Heart right ventricle (tissue), 16 donors: ENCODE measurements at regions not wholly inside any gene's neighbourhood (a gene's known extent, or its start where the extent isn't known, plus 50 kb on each side); places are given as distances from the start of the nearest gene placed in this dataset.

Experiments
- ATAC-seq, 8 donors: fragments of 200-7000 bp; cut with Tn5 transposase; one replicate each; pipeline ENCODE4 v1.9.1; 2020; ENCODE audit warnings: mild to moderate bottlenecking in 8 of 8, moderate library complexity in 8 of 8, moderate number of reproducible peaks in 1 of 8
- DNase-seq, 2 donors: peaks; one replicate each; pipeline ENCODE4 v3.0.0-alpha.2; 2020
- H3K27ac ChIP-seq, 10 donors: fragments of 200-600 bp; sonication (generic) in 2 of 10; one replicate each; pipeline versions ENCODE4 v1.5.0 to v1.8.0; 2020 to 2022; ENCODE audit warnings: mild to moderate bottlenecking in 3 of 10
- H3K27me3 ChIP-seq, 7 donors: fragments of 200-600 bp; one replicate each; pipeline ENCODE4 v1.8.0; 2021 to 2022; ENCODE audit warnings: mild to moderate bottlenecking in 2 of 7
- H3K36me3 ChIP-seq, 9 donors: fragments of 200-600 bp; sonication (generic) in 1 of 9; one replicate each; pipeline versions ENCODE4 v1.5.0 to v1.8.0; 2020 to 2022; ENCODE audit warnings: mild to moderate bottlenecking in 2 of 9
- H3K4me1 ChIP-seq, 9 donors: fragments of 200-600 bp; sonication (generic) in 1 of 9; one replicate each; pipeline versions ENCODE4 v1.5.0 to v1.8.0; 2020 to 2022; ENCODE audit warnings: mild to moderate bottlenecking in 4 of 9
- H3K4me3 ChIP-seq, 10 donors: fragments of 200-600 bp; sonication (generic) in 2 of 10; one replicate each; pipeline versions ENCODE4 v1.5.0 to v1.8.0; 2020 to 2022; ENCODE audit warnings: mild to moderate bottlenecking in 7 of 10, moderate library complexity in 2 of 10
- H3K9me3 ChIP-seq, 11 donors: fragments of 200-600 bp in 10 of 11; sonication (generic) in 2 of 11; one replicate each; pipeline versions ENCODE4 v1.5.0 to v1.8.0; 2013 to 2022; ENCODE audit warnings: mild to moderate bottlenecking in 2 of 11, control low read depth in 1 of 11, moderate library complexity in 1 of 11
- WGBS, 2 donors: extraction: QIAGEN DNeasy Blood & Tissue Kit; methylation state at CpG; one replicate each; pipeline ENCODE4 v1.1.7; 2013; ENCODE audit warnings: inconsistent platforms in 1 of 2; 5-methylcytosine and 5-hydroxymethylcytosine counted together
- intact Hi-C, 10 donors: fragments of 100-400 bp; cut with DNase I; formaldehyde crosslinking; loops; one replicate each; pipeline versions ENCODE4 v1.11.1 to v1.14.2; 2022
- TF ChIP-seq, protein P1 (sequence below), 9 donors: fragments of 200-600 bp; sonication (generic) in 2 of 9; IDR thresholded peaks; one replicate each; pipeline versions ENCODE4 v1.5.0 to v1.8.0; 2021 to 2022; ENCODE audit warnings: antibody characterized with exemption in 9 of 9, mild to moderate bottlenecking in 5 of 9, moderate library complexity in 1 of 9
- donor health status: Arrhythmogenic right ventricular cardiomyopathy.
- donor health status: ischemic (EF 13 %, LVEDD 7.1; RV severe dilation, severe dysfunction).
- donor health status: healthy with polysubstance abuse.
- donor health status: DM: no; HTN: yes; CAD: no.
- donor health status: DM: no; HTN: no; CAD: no.
- donor health status: ischemic (EF 25% LVEDD 6.9; RV normal size, moderate dysfunction).
- donor health status: ischemic (EF 25% LVEDD 5.7; RV mildly dilated, moderate dysfunction).
- donor health status: healthy.
- donor health status: DM: yes; HTN: yes; CAD: no.
- donor health status: Ischemic cardiomyopathy.
- donor health status: ischemic (EF 35%, LVEDD 5.7; RV mildly dilated, moderate dysfunction).
- donor health status: nonischemic (EF 11% LVEDD 7.7; RV severe dilation, severe dysfunction).
- donor health status: DM: yes; HTN: yes; CAD: no.
- donor health status: PGD.
- donor health status: ischemic (EF 29% LVEDD 5.4; RV normal size, mild dysfunction).
- donor health status: nonischemic (EF 23%, LVEDD 6.1; RV moderate dilation, normal function).

DNA sequence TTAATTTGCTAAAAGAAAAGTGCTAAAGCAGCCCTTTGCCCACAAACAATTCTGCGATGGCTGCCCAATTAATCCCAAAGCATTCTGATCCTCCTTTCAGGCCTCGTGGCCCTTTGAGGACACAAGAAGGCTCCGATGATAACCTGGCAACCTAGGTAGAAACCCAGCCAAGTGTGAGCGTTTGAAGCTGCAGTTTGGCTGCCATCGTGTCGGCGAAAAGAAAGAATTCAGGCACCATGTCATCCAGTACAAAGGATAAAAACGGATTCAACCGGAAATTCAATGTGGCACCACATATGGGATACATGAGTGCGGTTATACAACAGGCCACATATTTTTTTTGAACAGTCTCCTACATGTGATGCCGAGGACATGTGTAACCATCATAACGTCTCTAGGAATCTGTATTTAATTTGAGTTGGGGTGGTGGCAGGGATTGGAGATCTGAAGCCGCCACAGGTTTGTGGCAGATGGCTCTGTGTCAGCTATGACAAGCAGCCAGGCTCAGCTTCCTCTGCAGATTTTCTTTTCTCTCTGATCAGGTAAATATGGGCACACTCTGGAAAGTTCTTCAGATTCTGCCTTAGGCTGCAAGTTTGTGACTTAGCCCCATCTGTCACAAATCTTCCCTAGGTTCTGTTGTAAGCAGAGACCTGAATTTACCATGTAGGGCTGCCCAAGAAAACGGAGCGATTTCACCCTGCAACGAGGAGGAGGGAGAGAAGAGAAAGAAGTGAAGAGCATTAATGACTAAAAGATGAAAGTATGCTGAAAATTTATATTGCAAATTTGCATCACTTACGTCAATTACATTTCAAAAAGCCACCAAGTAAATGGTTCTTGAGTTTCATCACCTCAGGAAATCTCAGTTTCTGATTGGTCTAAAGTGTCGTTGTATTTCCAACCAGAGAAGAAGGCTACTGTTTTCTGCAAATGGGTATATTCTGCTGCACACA lies 573.2 kb downstream of the ZEB2 start:
- no peaks in the 10 kb centered on the region for H3K9me3 ChIP-seq
- WGBS, 2 donors = 95 to 97% methylated on average over 18 of the region's 18 CpGs
- H3K4me1 ChIP-seq = peaks cover 0 to 15% (median 0%) of the 10 kb centered on the region in 9 donors
- no peak overlapping the region for H3K27ac ChIP-seq
- ATAC-seq = no peak
- no peak overlapping the region for H3K4me3 ChIP-seq
- no peak for DNase-seq
- H3K27me3 ChIP-seq = no peaks in the 10 kb centered on the region
- TF ChIP-seq, protein P1, sequence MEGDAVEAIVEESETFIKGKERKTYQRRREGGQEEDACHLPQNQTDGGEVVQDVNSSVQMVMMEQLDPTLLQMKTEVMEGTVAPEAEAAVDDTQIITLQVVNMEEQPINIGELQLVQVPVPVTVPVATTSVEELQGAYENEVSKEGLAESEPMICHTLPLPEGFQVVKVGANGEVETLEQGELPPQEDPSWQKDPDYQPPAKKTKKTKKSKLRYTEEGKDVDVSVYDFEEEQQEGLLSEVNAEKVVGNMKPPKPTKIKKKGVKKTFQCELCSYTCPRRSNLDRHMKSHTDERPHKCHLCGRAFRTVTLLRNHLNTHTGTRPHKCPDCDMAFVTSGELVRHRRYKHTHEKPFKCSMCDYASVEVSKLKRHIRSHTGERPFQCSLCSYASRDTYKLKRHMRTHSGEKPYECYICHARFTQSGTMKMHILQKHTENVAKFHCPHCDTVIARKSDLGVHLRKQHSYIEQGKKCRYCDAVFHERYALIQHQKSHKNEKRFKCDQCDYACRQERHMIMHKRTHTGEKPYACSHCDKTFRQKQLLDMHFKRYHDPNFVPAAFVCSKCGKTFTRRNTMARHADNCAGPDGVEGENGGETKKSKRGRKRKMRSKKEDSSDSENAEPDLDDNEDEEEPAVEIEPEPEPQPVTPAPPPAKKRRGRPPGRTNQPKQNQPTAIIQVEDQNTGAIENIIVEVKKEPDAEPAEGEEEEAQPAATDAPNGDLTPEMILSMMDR (IDR thresholded peaks at IDR 0.05) = no peak
- peaks cover 0 to 21% (median 4%) of the 10 kb centered on the region in 9 donors for H3K36me3 ChIP-seq
- intact Hi-C loops = no loop called here

DNA sequence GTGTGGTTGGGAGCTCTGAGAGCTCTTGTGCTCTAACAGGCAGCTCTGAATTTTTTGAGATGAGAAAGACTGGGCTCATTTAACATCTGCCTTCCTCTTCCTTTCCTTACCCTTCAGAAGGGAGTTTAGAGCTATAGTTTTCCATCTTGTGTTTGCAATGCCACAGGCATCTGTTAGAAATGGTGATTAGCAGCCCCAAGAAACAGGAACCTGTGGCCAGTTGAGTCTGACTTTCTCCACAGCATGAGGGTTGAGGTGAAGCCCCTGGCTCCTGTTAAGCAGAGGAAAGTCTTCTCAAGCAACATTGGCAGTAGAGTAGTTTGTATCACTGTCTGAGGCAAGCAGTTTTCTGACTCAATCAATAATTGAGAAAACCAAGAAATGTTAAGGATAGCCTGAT lies 577.4 kb downstream of the ZEB2 start:
- intact Hi-C loops = no loop called here

DNA sequence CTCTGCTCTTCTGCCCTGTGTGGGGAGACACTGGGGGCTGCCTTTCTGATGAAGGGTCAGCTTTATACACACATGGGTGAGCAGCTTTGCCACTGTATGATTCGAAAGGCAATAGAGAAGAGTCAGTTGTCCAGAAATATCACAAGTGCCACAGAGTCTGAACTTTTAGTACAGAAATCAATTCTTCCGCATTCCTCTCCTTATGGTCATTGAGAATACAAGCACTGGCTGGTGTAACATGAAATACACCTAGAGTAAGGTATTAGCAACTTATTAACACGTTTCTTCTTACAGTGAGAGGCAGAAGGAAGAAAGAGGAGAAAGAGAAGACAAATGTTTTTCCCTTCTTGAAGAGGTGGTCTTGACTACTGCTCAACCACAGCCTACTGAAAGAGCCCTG lies 579.2 kb downstream of the ZEB2 start:
- peaks cover 0 to 22% (median 0%) of the 10 kb centered on the region in 9 donors for H3K4me1 ChIP-seq
- H3K27ac ChIP-seq = peak overlapping the region in 1 of 10 donors; percentile 1
- no peak for DNase-seq
- H3K27me3 ChIP-seq = peaks cover 0 to 35% (median 6%) of the 10 kb centered on the region in 7 donors
- TF ChIP-seq, protein P1 (IDR thresholded peaks at IDR 0.05) = no peak
- WGBS, 2 donors = 96 to 97% methylated on average over 3 of the region's 3 CpGs
- no peaks in the 10 kb centered on the region for H3K9me3 ChIP-seq
- no peak for ATAC-seq
- peaks cover 0 to 7% (median 0%) of the 10 kb centered on the region in 9 donors for H3K36me3 ChIP-seq
- intact Hi-C loops = no loop called here
- H3K4me3 ChIP-seq = no peak overlapping the region

More for the DNA sequence above, 577.4 kb downstream of the ZEB2 start:
- TF ChIP-seq, protein P1 (IDR thresholded peaks at IDR 0.05) = no peak
- ATAC-seq = no peak
- Histone ChIP-seq H3K27ac (no peak overlapping the region), H3K4me3 (no peak overlapping the region), H3K4me1 (peaks cover 0 to 14% (median 0%) of the 10 kb centered on the region in 9 donors), H3K9me3 (no peaks in the 10 kb centered on the region), H3K36me3 (peaks cover 0 to 21% (median 4%) of the 10 kb centered on the region in 9 donors), H3K27me3 (peaks cover 0 to 18% (median 0%) of the 10 kb centered on the region in 7 donors)
- no peak for DNase-seq

DNA sequence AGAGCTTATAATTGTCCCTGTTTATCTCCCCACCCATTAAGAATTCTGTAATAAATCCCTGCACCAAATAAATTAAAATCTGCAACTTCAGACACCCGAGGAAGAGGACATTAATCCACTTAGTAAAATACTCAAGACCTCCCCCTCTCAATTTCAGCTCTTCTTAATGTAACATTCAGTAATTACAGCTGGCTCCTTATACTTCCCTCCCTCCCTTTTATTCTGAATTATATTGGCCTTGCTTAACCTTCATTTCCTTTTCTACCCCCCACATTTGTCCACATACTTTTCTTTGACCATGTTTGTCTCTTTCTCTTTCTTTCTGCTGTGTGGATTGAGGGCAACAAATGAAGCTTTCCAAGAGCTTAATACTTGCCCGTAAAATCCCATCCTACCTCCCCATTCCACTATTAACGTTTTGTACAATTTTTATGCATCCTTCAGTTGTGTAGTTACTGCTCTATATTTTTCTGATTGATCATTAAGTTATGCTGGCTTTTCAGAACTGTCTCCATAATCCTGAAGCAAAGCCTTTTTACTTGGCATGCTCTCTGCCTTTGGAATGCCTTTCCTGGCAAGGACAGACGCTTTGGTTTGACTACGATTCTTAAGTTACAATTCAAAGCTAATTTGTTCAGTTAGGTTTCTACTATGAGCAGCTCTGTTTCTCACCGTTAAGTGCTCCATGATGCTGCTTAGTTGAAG lies 580.1 kb downstream of the ZEB2 start:
- TF ChIP-seq, protein P1 (IDR thresholded peaks at IDR 0.05) = no peak
- no peaks in the 10 kb centered on the region for H3K36me3 ChIP-seq
- DNase-seq = no peak
- peaks cover 0 to 40% (median 6%) of the 10 kb centered on the region in 7 donors for H3K27me3 ChIP-seq
- ATAC-seq = peak in 1 of 8 donors; percentile 24
- H3K4me3 ChIP-seq = peak overlapping the region in 1 of 10 donors; percentile 4
- H3K27ac ChIP-seq = peak overlapping the region in 4 of 10 donors; percentile 12 to 80 (median 43)
- H3K4me1 ChIP-seq = peaks cover 0 to 22% (median 0%) of the 10 kb centered on the region in 9 donors
- WGBS, 2 donors = 54 to 62% methylated on average over 6 of the region's 6 CpGs
- intact Hi-C loops = loop anchor here in 2 of 10 donors (10.0 kb wide), 3 partner anchors 415 to 585 kb away; partner anchors contain the start of gene ZEB2 (in 1 of the 2)
- H3K9me3 ChIP-seq = no peaks in the 10 kb centered on the region
